ENCODE measurements at regions not wholly inside any gene's neighbourhood (a gene's known extent, or its start where the extent isn't known, plus 50 kb on each side); places are given as distances from the start of the nearest gene placed in this dataset.
A peak's percentile ranks its signal among the peaks of the same experiment; 100 is the strongest.

DNA sequence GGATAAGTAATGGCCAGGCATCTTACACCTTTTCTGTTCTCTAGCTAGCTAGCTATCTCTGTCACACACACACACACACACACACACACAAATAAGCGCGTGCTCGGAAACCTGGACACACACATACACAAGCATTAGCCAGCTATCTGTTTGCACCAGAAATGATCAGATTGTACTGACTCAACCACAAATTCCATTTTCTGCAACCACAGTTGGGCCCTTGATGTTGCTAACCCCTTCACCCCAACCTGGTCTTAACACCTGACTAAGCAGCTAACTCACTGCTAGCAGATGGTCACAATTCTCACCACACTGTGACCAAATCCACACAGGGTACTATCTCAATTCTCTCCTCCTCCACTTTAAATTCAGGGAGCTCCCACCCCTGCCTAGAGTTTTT, 183.0 kb upstream of the THBS1 start:
- Histone ChIP-seq H3K4me3 (no peak overlapping the region), H3K27ac (no peak overlapping the region), H3K9me3 (no peaks in the 10 kb centered on the region), H3K36me3 (no peaks in the 10 kb centered on the region), H3K4me1 (no peaks in the 10 kb centered on the region), H3K27me3 (no peaks in the 10 kb centered on the region)
- ATAC-seq (ENCODE audit: low FRiP score in 2 of 2) (no peak), DNase-seq (no peak)
- 98 to 100% methylated on average over 3 of the region's 3 CpGs for WGBS, 2 donors
- TF ChIP-seq POLR2AphosphoS5 (IDR thresholded peaks at IDR 0.05) (no peak), POLR2A (IDR thresholded peaks at IDR 0.05) (no peak), EP300 (IDR thresholded peaks at IDR 0.05) (no peak)
- TF ChIP-seq, protein P1, sequence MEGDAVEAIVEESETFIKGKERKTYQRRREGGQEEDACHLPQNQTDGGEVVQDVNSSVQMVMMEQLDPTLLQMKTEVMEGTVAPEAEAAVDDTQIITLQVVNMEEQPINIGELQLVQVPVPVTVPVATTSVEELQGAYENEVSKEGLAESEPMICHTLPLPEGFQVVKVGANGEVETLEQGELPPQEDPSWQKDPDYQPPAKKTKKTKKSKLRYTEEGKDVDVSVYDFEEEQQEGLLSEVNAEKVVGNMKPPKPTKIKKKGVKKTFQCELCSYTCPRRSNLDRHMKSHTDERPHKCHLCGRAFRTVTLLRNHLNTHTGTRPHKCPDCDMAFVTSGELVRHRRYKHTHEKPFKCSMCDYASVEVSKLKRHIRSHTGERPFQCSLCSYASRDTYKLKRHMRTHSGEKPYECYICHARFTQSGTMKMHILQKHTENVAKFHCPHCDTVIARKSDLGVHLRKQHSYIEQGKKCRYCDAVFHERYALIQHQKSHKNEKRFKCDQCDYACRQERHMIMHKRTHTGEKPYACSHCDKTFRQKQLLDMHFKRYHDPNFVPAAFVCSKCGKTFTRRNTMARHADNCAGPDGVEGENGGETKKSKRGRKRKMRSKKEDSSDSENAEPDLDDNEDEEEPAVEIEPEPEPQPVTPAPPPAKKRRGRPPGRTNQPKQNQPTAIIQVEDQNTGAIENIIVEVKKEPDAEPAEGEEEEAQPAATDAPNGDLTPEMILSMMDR (IDR thresholded peaks at IDR 0.05): no peak

DNA sequence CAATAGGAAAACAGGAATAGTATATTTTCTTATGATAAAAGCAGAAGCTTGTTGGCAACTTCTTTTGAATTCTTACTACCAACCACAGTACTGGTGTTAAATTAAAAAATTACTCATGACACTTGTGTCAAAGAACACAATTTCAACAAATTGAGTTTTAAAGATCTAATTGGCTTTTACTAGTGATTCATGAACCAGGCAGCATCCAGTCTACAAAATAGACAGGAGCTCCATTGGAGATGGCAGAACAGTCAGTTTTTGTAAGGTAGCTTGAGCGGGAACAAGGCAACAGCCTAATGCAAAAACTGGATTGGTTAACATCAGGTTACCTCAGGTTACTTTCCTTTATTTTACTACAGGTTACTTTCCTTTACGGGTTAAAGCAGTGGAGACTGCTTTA, 181.3 kb upstream of the THBS1 start:
- DNase-seq (no peak), ATAC-seq (ENCODE audit: low FRiP score in 2 of 2) (no peak)
- Histone ChIP-seq H3K36me3 (no peaks in the 10 kb centered on the region), H3K4me3 (no peak overlapping the region), H3K27me3 (no peaks in the 10 kb centered on the region), H3K9me3 (no peaks in the 10 kb centered on the region), H3K4me1 (peaks cover 0 to 7% (median 3%) of the 10 kb centered on the region in 4 donors), H3K27ac (no peak overlapping the region)
- 98% methylated on average over 2 of the region's 2 CpGs for WGBS, 2 donors
- TF ChIP-seq POLR2AphosphoS5 (IDR thresholded peaks at IDR 0.05) (no peak), EP300 (IDR thresholded peaks at IDR 0.05) (no peak), POLR2A (IDR thresholded peaks at IDR 0.05) (no peak)
- TF ChIP-seq, protein P1 (IDR thresholded peaks at IDR 0.05): no peak

DNA sequence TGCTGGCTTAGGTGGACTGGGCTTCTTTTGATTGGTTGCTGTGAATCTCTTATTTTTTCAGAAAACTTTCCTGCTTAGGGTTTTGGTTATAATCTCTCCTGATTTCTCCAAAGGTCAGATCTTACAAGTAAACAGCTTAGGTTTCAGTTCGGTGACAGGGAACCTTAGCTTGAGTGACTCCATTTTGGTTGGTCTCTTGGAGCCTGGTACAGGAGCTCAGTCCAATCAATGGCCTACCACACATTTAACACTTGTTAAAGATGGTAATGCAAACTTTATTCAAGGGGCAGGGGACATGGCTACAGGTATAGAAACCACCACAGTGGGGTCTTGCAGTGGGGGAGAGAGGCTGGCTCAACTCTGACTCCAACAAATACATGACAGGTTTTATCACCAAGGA, 180.9 kb upstream of the THBS1 start:
- ATAC-seq (ENCODE audit: low FRiP score in 2 of 2) (no peak), DNase-seq (no peak)
- H3K36me3 ChIP-seq: no peaks in the 10 kb centered on the region
- H3K4me3 ChIP-seq: no peak overlapping the region
- 87 to 94% methylated on average over 1 of the region's 1 CpG for WGBS, 2 donors
- H3K27me3 ChIP-seq: no peaks in the 10 kb centered on the region
- H3K27ac ChIP-seq: no peak overlapping the region
- TF ChIP-seq, protein P1 (IDR thresholded peaks at IDR 0.05): no peak
- no peak for TF ChIP-seq EP300 (IDR thresholded peaks at IDR 0.05)
- no peak for TF ChIP-seq POLR2A (IDR thresholded peaks at IDR 0.05)
- TF ChIP-seq POLR2AphosphoS5 (IDR thresholded peaks at IDR 0.05): no peak
- no peaks in the 10 kb centered on the region for H3K9me3 ChIP-seq
- peaks cover 0 to 7% (median 3%) of the 10 kb centered on the region in 4 donors for H3K4me1 ChIP-seq

DNA sequence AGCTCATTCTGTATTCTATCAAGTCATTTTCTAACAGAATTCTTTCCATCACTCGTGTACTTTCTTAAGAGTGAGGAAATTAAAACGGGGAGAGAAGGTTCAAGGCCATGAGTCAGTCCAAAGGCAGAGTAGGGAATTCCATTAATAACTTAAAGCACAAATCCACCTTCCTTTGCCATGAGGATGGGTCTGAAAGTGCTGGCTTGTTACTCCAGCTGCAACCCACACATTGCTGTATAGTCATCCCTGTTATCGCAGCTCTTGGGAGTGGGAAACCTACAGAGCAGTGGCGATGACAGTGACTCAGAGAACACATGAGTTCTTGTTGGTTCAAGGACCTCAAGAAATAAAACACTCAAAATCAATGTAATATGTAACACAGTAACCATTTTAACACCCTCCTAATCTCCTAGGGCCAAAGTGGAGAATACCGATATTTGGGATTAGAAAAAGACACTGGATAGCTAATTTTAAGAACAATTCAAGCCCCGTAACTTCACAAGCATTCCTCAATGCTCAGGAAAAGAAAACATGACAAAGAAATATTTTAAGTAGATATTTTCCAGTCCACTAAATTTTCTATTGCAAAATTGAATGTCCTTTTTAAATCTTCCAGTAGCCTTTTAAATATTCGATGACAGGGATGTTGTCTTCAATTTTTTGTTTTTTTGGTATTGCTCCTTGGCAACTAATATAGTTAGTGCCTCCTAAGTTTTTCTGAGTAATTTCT, 179.9 kb upstream of the THBS1 start:
- TF ChIP-seq EP300 (IDR thresholded peaks at IDR 0.05): no peak
- TF ChIP-seq, protein P1 (IDR thresholded peaks at IDR 0.05): no peak
- no peak for TF ChIP-seq POLR2AphosphoS5 (IDR thresholded peaks at IDR 0.05)
- TF ChIP-seq POLR2A (IDR thresholded peaks at IDR 0.05): no peak
- ATAC-seq (ENCODE audit: low FRiP score in 2 of 2) (no peak), DNase-seq (no peak)
- no peaks in the 10 kb centered on the region for H3K27me3 ChIP-seq
- H3K36me3 ChIP-seq: no peaks in the 10 kb centered on the region
- no peak overlapping the region for H3K4me3 ChIP-seq
- H3K27ac ChIP-seq: no peak overlapping the region
- H3K4me1 ChIP-seq: peaks cover 0 to 7% (median 3%) of the 10 kb centered on the region in 4 donors
- H3K9me3 ChIP-seq: no peaks in the 10 kb centered on the region
- 91 to 94% methylated on average over 7 of the region's 7 CpGs for WGBS, 2 donors

DNA sequence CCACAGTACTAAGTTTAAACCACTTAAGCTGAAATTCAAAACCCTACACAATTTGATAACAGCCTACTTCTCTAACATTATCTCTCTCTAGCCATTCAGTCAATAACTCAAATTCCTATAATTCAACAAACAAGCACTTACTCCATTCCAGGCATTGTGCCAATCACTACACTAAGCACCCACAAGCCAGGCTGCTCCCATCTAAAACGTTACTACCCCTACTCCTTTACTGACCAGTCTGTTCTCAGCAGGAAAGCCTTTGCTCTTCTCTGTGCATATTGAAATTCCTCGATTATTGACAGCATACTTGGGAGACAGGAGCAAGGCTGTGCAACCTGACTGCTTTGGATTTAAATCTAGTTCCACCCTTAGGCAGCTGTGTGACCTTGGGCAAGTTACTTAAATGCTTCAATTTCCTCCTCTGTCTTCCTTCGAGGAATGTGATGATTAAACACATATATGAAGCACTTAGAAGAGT, 177.2 kb upstream of the THBS1 start:
- H3K27ac ChIP-seq: no peak overlapping the region
- TF ChIP-seq POLR2A (IDR thresholded peaks at IDR 0.05): no peak
- TF ChIP-seq EP300 (IDR thresholded peaks at IDR 0.05): no peak
- TF ChIP-seq POLR2AphosphoS5 (IDR thresholded peaks at IDR 0.05): no peak
- TF ChIP-seq, protein P1 (IDR thresholded peaks at IDR 0.05): no peak
- peaks cover 0 to 7% (median 3%) of the 10 kb centered on the region in 4 donors for H3K4me1 ChIP-seq
- DNase-seq (no peak), ATAC-seq (ENCODE audit: low FRiP score in 2 of 2) (peak in 1 of 2 donors; percentile 20)
- H3K9me3 ChIP-seq: no peaks in the 10 kb centered on the region
- no peaks in the 10 kb centered on the region for H3K36me3 ChIP-seq
- H3K27me3 ChIP-seq: no peaks in the 10 kb centered on the region
- WGBS, 2 donors: 33 to 38% methylated on average over 3 of the region's 3 CpGs
- H3K4me3 ChIP-seq: no peak overlapping the region
